Brain microvascular endothelial cell (primary cell): ENCODE measurements at regions not wholly inside any gene's neighbourhood (a gene's known extent, or its start where the extent isn't known, plus 50 kb on each side); places are given as distances from the start of the nearest gene placed in this dataset.

Experiments
- DNase-seq: peaks from one replicate; pipeline ENCODE4 v3.0.0-alpha.2; 2020
- H3K27ac ChIP-seq: fragments of 250-450 bp; sonication (Bioruptor Pico); 2 replicates; pipeline ENCODE4 v1.5.1; 2020; ENCODE audit warnings: mild to moderate bottlenecking, moderate library complexity
- H3K27me3 ChIP-seq: fragments of 250-450 bp; sonication (Bioruptor Pico); replicated peaks from 2 replicates; pipeline ENCODE4 v1.5.1; 2020; ENCODE audit warnings: mild to moderate bottlenecking
- H3K36me3 ChIP-seq: fragments of 250-450 bp; sonication (Bioruptor Pico); replicated peaks from 2 replicates; pipeline ENCODE4 v1.5.1; 2020; ENCODE audit warnings: mild to moderate bottlenecking
- H3K4me3 ChIP-seq: 2 replicates; pipeline ENCODE4 v1.5.1; 2011; ENCODE audit warnings: low read depth, mild to moderate bottlenecking, control low read depth, low read length, moderate library complexity
- CTCF ChIP-seq: IDR thresholded peaks from 2 replicates; pipeline ENCODE4 v1.5.1; 2011; ENCODE audit warnings: low read depth, mild to moderate bottlenecking, moderate library complexity, low read length, control low read depth, inconsistent platforms; ENCODE audit errors: missing control alignments
- in situ Hi-C: cut with HindIII; loops from 2 replicates; pipeline ENCODE4 v1.10.0; 2017; ENCODE audit warnings: low sequenced_read_pairs, low pct_ligation_motif_present

- TF ChIP-seq CTCF: no peak
- DNase-seq: no peak
- no peaks in the 10 kb centered on the region for H3K36me3 ChIP-seq
These were observed 249.8 kb upstream of the AADAT start for GRCh38 chr4:170339522-170339921.

GRCh38 chr4:170336238-170336775 is 246.6 kb upstream of the AADAT start:
- Histone ChIP-seq H3K27ac (no peak overlapping the region), H3K4me3 (no peak overlapping the region), H3K36me3 (no peaks in the 10 kb centered on the region), H3K27me3 (no peaks in the 10 kb centered on the region)
- no peak for DNase-seq
- in situ Hi-C loops: no loop called here
- no peak for TF ChIP-seq CTCF

More at GRCh38 chr4:170339522-170339921, 249.8 kb upstream of the AADAT start:
- Histone ChIP-seq H3K27me3 (no peaks in the 10 kb centered on the region), H3K27ac (no peak overlapping the region), H3K4me3 (no peak overlapping the region)
- in situ Hi-C loops: no loop called here

GRCh38 chr4:170325599-170325998 is 235.8 kb upstream of the AADAT start:
- Histone ChIP-seq H3K27me3 (no peaks in the 10 kb centered on the region), H3K4me3 (no peak overlapping the region), H3K27ac (no peak overlapping the region), H3K36me3 (no peaks in the 10 kb centered on the region)
- no peak for DNase-seq
- in situ Hi-C loops: no loop called here
- no peak for TF ChIP-seq CTCF

GRCh38 chr4:170323623-170324022 is 233.9 kb upstream of the AADAT start:
- H3K27ac ChIP-seq: no peak overlapping the region
- H3K36me3 ChIP-seq: no peaks in the 10 kb centered on the region
- H3K4me3 ChIP-seq: no peak overlapping the region
- no peak for DNase-seq
- in situ Hi-C loops: no loop called here
- H3K27me3 ChIP-seq: no peaks in the 10 kb centered on the region
- TF ChIP-seq CTCF: no peak

GRCh38 chr4:170307182-170307581 is 217.4 kb upstream of the AADAT start:
- TF ChIP-seq CTCF: no peak
- Histone ChIP-seq H3K27me3 (no peaks in the 10 kb centered on the region), H3K36me3 (no peaks in the 10 kb centered on the region), H3K4me3 (no peak overlapping the region), H3K27ac (no peak overlapping the region)
- no peak for DNase-seq
- in situ Hi-C loops: no loop called here

- TF ChIP-seq CTCF: no peak
- Histone ChIP-seq H3K36me3 (no peaks in the 10 kb centered on the region), H3K27ac (no peak overlapping the region), H3K4me3 (no peak overlapping the region), H3K27me3 (no peaks in the 10 kb centered on the region)
- DNase-seq: no peak
- in situ Hi-C loops: no loop called here
These were observed 216.5 kb upstream of the AADAT start for GRCh38 chr4:170306208-170306607.
